Germinal center (tissue), 1 donor: ENCODE measurements at regions not wholly inside any gene's neighbourhood (a gene's known extent, or its start where the extent isn't known, plus 50 kb on each side); places are given as distances from the start of the nearest gene placed in this dataset.
A peak's percentile ranks its signal among the peaks of the same experiment; 100 is the strongest.
"Not testable (repeated sequence)": the region's sequence is repeated elsewhere in the genome, so short reads cannot be mapped to it uniquely, and the experiment has no call there.

ENCODE experiments used
- DNase-seq: peaks from one replicate; pipeline ENCODE4 v3.0.0; 2012; ENCODE audit warnings: mixed read lengths, low spot score

GRCh38 chr1:8169364-8170058 lies 143.4 kb upstream of the ERRFI1 start:
- DNase-seq, result peak; percentile 55

GRCh38 chr1:8167936-8168335 lies 141.8 kb upstream of the ERRFI1 start:
- DNase-seq, result no peak

- DNase-seq, result no peak
These were observed 140.3 kb upstream of the ERRFI1 start for GRCh38 chr1:8166406-8166805.

GRCh38 chr1:8165595-8166360 lies 139.7 kb upstream of the ERRFI1 start:
- no peak for DNase-seq

GRCh38 chr1:8164670-8165069 lies 138.6 kb upstream of the ERRFI1 start:
- DNase-seq, result no peak

- DNase-seq, result no peak
These were observed 136.9 kb upstream of the ERRFI1 start for GRCh38 chr1:8163039-8163438.

- DNase-seq, result no peak
These were observed 136.1 kb upstream of the ERRFI1 start for GRCh38 chr1:8162168-8162567.

GRCh38 chr1:8161546-8162105 lies 135.5 kb upstream of the ERRFI1 start:
- no peak for DNase-seq

GRCh38 chr1:8159470-8160024 lies 133.4 kb upstream of the ERRFI1 start:
- no peak for DNase-seq

- no peak for DNase-seq
These were observed 132.9 kb upstream of the ERRFI1 start for GRCh38 chr1:8158995-8159394.

GRCh38 chr1:8157765-8158164 lies 131.7 kb upstream of the ERRFI1 start:
- no peak for DNase-seq

GRCh38 chr1:8155528-8156186 lies 129.5 kb upstream of the ERRFI1 start:
- DNase-seq, result no peak

- no peak for DNase-seq
These were observed 128.5 kb upstream of the ERRFI1 start for GRCh38 chr1:8154621-8155052.

GRCh38 chr1:8153961-8154360 lies 127.9 kb upstream of the ERRFI1 start:
- no peak for DNase-seq

GRCh38 chr1:8152731-8153702 lies 126.9 kb upstream of the ERRFI1 start:
- no peak for DNase-seq

GRCh38 chr1:8151647-8152046 lies 125.5 kb upstream of the ERRFI1 start:
- DNase-seq, result no peak

GRCh38 chr1:8149756-8150155 lies 123.6 kb upstream of the ERRFI1 start:
- DNase-seq, result not testable (repeated sequence)

- no peak for DNase-seq
These were observed 121.8 kb upstream of the ERRFI1 start for GRCh38 chr1:8147956-8148355.

- no peak for DNase-seq
These were observed 120.2 kb upstream of the ERRFI1 start for GRCh38 chr1:8146257-8146855.

- DNase-seq, result no peak
These were observed 119.6 kb upstream of the ERRFI1 start for GRCh38 chr1:8145545-8146202.
